ENCODE measurements at regions not wholly inside any gene's neighbourhood (a gene's known extent, or its start where the extent isn't known, plus 50 kb on each side); places are given as distances from the start of the nearest gene placed in this dataset.
"Not testable (repeated sequence)": the region's sequence is repeated elsewhere in the genome, so short reads cannot be mapped to it uniquely, and the experiment has no call there.

GRCh38 chr13:83825676-83826075 lies 56.6 kb downstream of the SLITRK1 start:
- no peak for DNase-seq (ENCODE audit: low read depth)

GRCh38 chr13:83824560-83824959 lies 57.7 kb downstream of the SLITRK1 start:
- DNase-seq (ENCODE audit: low read depth): no peak

GRCh38 chr13:83824120-83824519 lies 58.2 kb downstream of the SLITRK1 start:
- DNase-seq (ENCODE audit: low read depth): no peak

GRCh38 chr13:83819611-83820010 lies 62.7 kb downstream of the SLITRK1 start:
- DNase-seq (ENCODE audit: low read depth): no peak

- DNase-seq (ENCODE audit: low read depth): no peak
Observed at GRCh38 chr13:83819156-83819555, 63.1 kb downstream of the SLITRK1 start.

GRCh38 chr13:83816081-83816480 lies 66.2 kb downstream of the SLITRK1 start:
- DNase-seq (ENCODE audit: low read depth): no peak

GRCh38 chr13:83815598-83815997 lies 66.7 kb downstream of the SLITRK1 start:
- no peak for DNase-seq (ENCODE audit: low read depth)

- DNase-seq (ENCODE audit: low read depth): no peak
Observed at GRCh38 chr13:83810136-83810535, 72.1 kb downstream of the SLITRK1 start.

GRCh38 chr13:83804356-83804962 lies 77.8 kb downstream of the SLITRK1 start:
- DNase-seq (ENCODE audit: low read depth): no peak

- no peak for DNase-seq (ENCODE audit: low read depth)
Observed at GRCh38 chr13:83798731-83799130, 83.5 kb downstream of the SLITRK1 start.

- DNase-seq (ENCODE audit: low read depth): no peak
Observed at GRCh38 chr13:83796364-83796763, 85.9 kb downstream of the SLITRK1 start.

- DNase-seq (ENCODE audit: low read depth): no peak
Observed at GRCh38 chr13:83794583-83794982, 87.7 kb downstream of the SLITRK1 start.

GRCh38 chr13:83780227-83780626 lies 102.0 kb downstream of the SLITRK1 start:
- DNase-seq (ENCODE audit: low read depth): no peak

GRCh38 chr13:83773961-83774360 lies 108.3 kb downstream of the SLITRK1 start:
- DNase-seq (ENCODE audit: low read depth): no peak

- no peak for DNase-seq (ENCODE audit: low read depth)
Observed at GRCh38 chr13:83765796-83766195, 116.5 kb downstream of the SLITRK1 start.

GRCh38 chr13:83761631-83762030 lies 120.6 kb downstream of the SLITRK1 start:
- DNase-seq (ENCODE audit: low read depth): no peak

GRCh38 chr13:83755210-83755609 lies 127.1 kb downstream of the SLITRK1 start:
- not testable (repeated sequence) for DNase-seq (ENCODE audit: low read depth)

GRCh38 chr13:83753912-83754624 lies 128.2 kb downstream of the SLITRK1 start:
- DNase-seq (ENCODE audit: low read depth): no peak

- no peak for DNase-seq (ENCODE audit: low read depth)
Observed at GRCh38 chr13:83752141-83752540, 130.1 kb downstream of the SLITRK1 start.

GRCh38 chr13:83740622-83741021 lies 141.7 kb downstream of the SLITRK1 start:
- DNase-seq (ENCODE audit: low read depth): no peak

- no peak for DNase-seq (ENCODE audit: low read depth)
Observed at GRCh38 chr13:83738407-83738806, 143.9 kb downstream of the SLITRK1 start.

- no peak for DNase-seq (ENCODE audit: low read depth)
Observed at GRCh38 chr13:83733293-83733692, 149.0 kb downstream of the SLITRK1 start.

GRCh38 chr13:83732755-83733154 lies 149.5 kb downstream of the SLITRK1 start:
- no peak for DNase-seq (ENCODE audit: low read depth)

GRCh38 chr13:83731113-83731512 lies 151.2 kb downstream of the SLITRK1 start:
- no peak for DNase-seq (ENCODE audit: low read depth)
